ENCODE measurements at regions not wholly inside any gene's neighbourhood (a gene's known extent, or its start where the extent isn't known, plus 50 kb on each side); places are given as distances from the start of the nearest gene placed in this dataset.
"Not testable (repeated sequence)": the region's sequence is repeated elsewhere in the genome, so short reads cannot be mapped to it uniquely, and the experiment has no call there.

GRCh38 chr6:78526432-78526831 lies 340.9 kb upstream of the IRAK1BP1 start:
- DNase-seq (ENCODE audit: extremely low read depth, insufficient read length) = no peak
- no peaks in the 10 kb centered on the region for H3K27me3 ChIP-seq (replicated peaks; ENCODE audit: control insufficient read depth, insufficient read depth, low read length)
- no peaks in the 10 kb centered on the region for H3K36me3 ChIP-seq (ENCODE audit: control insufficient read depth, insufficient read depth, low read length)
- no peak for TF ChIP-seq CTCF (IDR thresholded peaks at IDR 0.05; ENCODE audit: insufficient read depth, low read length, poor library complexity, severe bottlenecking)
- H3K4me3 ChIP-seq (replicated peaks; ENCODE audit: low read depth, low read length) = no peak overlapping the region

GRCh38 chr6:78528926-78529325 lies 338.4 kb upstream of the IRAK1BP1 start:
- TF ChIP-seq CTCF (IDR thresholded peaks at IDR 0.05; ENCODE audit: insufficient read depth, low read length, poor library complexity, severe bottlenecking) = no peak
- Histone ChIP-seq H3K36me3 (ENCODE audit: control insufficient read depth, insufficient read depth, low read length) (no peaks in the 10 kb centered on the region), H3K27me3 (replicated peaks; ENCODE audit: control insufficient read depth, insufficient read depth, low read length) (no peaks in the 10 kb centered on the region), H3K4me3 (replicated peaks; ENCODE audit: low read depth, low read length) (no peak overlapping the region)
- DNase-seq (ENCODE audit: extremely low read depth, insufficient read length) = no peak

- Histone ChIP-seq H3K36me3 (ENCODE audit: control insufficient read depth, insufficient read depth, low read length) (no peaks in the 10 kb centered on the region), H3K27me3 (replicated peaks; ENCODE audit: control insufficient read depth, insufficient read depth, low read length) (no peaks in the 10 kb centered on the region), H3K4me3 (replicated peaks; ENCODE audit: low read depth, low read length) (no peak overlapping the region)
- DNase-seq (ENCODE audit: extremely low read depth, insufficient read length) = no peak
- TF ChIP-seq CTCF (IDR thresholded peaks at IDR 0.05; ENCODE audit: insufficient read depth, low read length, poor library complexity, severe bottlenecking) = no peak
Observed at GRCh38 chr6:78530208-78530607, 337.1 kb upstream of the IRAK1BP1 start.

GRCh38 chr6:78533426-78533825 lies 333.9 kb upstream of the IRAK1BP1 start:
- no peak for TF ChIP-seq CTCF (IDR thresholded peaks at IDR 0.05; ENCODE audit: insufficient read depth, low read length, poor library complexity, severe bottlenecking)
- Histone ChIP-seq H3K4me3 (replicated peaks; ENCODE audit: low read depth, low read length) (no peak overlapping the region), H3K27me3 (replicated peaks; ENCODE audit: control insufficient read depth, insufficient read depth, low read length) (no peaks in the 10 kb centered on the region), H3K36me3 (ENCODE audit: control insufficient read depth, insufficient read depth, low read length) (no peaks in the 10 kb centered on the region)
- no peak for DNase-seq (ENCODE audit: extremely low read depth, insufficient read length)

- Histone ChIP-seq H3K4me3 (replicated peaks; ENCODE audit: low read depth, low read length) (no peak overlapping the region), H3K27me3 (replicated peaks; ENCODE audit: control insufficient read depth, insufficient read depth, low read length) (no peaks in the 10 kb centered on the region), H3K36me3 (ENCODE audit: control insufficient read depth, insufficient read depth, low read length) (no peaks in the 10 kb centered on the region)
- TF ChIP-seq CTCF (IDR thresholded peaks at IDR 0.05; ENCODE audit: insufficient read depth, low read length, poor library complexity, severe bottlenecking) = no peak
- no peak for DNase-seq (ENCODE audit: extremely low read depth, insufficient read length)
Observed at GRCh38 chr6:78533876-78534275, 333.5 kb upstream of the IRAK1BP1 start.

GRCh38 chr6:78538002-78538401 lies 329.3 kb upstream of the IRAK1BP1 start:
- H3K4me3 ChIP-seq (replicated peaks; ENCODE audit: low read depth, low read length) = no peak overlapping the region
- no peak for TF ChIP-seq CTCF (IDR thresholded peaks at IDR 0.05; ENCODE audit: insufficient read depth, low read length, poor library complexity, severe bottlenecking)
- no peaks in the 10 kb centered on the region for H3K36me3 ChIP-seq (ENCODE audit: control insufficient read depth, insufficient read depth, low read length)
- no peaks in the 10 kb centered on the region for H3K27me3 ChIP-seq (replicated peaks; ENCODE audit: control insufficient read depth, insufficient read depth, low read length)
- DNase-seq (ENCODE audit: extremely low read depth, insufficient read length) = no peak

- H3K27me3 ChIP-seq (replicated peaks; ENCODE audit: control insufficient read depth, insufficient read depth, low read length); H3K36me3 ChIP-seq (ENCODE audit: control insufficient read depth, insufficient read depth, low read length); DNase-seq (ENCODE audit: extremely low read depth, insufficient read length); H3K4me3 ChIP-seq (replicated peaks; ENCODE audit: low read depth, low read length): not testable (repeated sequence)
Observed at GRCh38 chr6:78547636-78548035, 319.7 kb upstream of the IRAK1BP1 start.

Data from GM06990 (cell line).